ENCODE measurements at regions not wholly inside any gene's neighbourhood (a gene's known extent, or its start where the extent isn't known, plus 50 kb on each side); places are given as distances from the start of the nearest gene placed in this dataset.

DNA sequence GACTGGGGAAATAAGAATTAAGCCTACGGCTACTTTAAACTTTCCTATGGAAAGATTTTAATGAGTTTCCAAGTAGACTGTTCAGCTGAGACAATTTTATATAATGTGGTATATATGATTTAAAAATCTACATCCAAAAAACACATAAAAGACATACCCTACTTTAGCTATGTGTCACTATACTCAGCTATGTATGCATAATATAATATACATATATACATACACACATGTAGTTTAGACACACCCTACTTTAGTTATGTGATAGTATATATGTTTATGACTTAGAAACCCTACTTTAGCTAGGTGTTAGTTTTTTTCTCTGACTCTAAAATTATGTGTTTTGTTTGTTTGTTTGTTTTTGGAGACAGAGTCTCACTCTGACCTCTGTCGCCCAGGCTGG, 100.5 kb upstream of the DAB2 start:
- TF ChIP-seq EZH2phosphoT487 (IDR thresholded peaks at IDR 0.05; ENCODE audit: borderline replicate concordance, low read length) = no peak
- TF ChIP-seq, protein P1, sequence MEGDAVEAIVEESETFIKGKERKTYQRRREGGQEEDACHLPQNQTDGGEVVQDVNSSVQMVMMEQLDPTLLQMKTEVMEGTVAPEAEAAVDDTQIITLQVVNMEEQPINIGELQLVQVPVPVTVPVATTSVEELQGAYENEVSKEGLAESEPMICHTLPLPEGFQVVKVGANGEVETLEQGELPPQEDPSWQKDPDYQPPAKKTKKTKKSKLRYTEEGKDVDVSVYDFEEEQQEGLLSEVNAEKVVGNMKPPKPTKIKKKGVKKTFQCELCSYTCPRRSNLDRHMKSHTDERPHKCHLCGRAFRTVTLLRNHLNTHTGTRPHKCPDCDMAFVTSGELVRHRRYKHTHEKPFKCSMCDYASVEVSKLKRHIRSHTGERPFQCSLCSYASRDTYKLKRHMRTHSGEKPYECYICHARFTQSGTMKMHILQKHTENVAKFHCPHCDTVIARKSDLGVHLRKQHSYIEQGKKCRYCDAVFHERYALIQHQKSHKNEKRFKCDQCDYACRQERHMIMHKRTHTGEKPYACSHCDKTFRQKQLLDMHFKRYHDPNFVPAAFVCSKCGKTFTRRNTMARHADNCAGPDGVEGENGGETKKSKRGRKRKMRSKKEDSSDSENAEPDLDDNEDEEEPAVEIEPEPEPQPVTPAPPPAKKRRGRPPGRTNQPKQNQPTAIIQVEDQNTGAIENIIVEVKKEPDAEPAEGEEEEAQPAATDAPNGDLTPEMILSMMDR (conservative IDR thresholded peaks at IDR 0.05; ENCODE audit: low read depth, low read length) = no peak
